ENCODE measurements at regions not wholly inside any gene's neighbourhood (a gene's known extent, or its start where the extent isn't known, plus 50 kb on each side); places are given as distances from the start of the nearest gene placed in this dataset.
"Not testable (repeated sequence)": the region's sequence is repeated elsewhere in the genome, so short reads cannot be mapped to it uniquely, and the experiment has no call there.

DNA sequence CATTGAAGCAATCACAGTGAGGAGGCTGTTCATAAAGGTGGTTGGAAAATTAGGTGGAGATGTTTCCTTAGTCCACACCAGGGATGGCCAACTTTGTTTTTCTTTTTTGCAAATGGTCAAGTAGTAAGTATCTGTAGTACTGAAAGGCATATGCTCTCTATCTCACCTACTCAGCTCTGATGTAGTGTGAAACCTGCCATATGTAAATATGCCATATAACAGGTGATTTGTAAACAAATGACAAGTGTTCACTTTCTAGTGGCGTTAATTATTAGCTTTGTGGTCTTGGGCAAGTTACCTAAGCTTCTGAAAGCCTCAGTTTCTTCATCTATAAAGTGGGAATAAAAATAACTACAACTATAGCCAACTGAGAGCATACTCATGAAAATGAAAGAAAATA, 421.4 kb upstream of the LCORL start:
- no peak for DNase-seq (ENCODE audit: low read depth)

DNA sequence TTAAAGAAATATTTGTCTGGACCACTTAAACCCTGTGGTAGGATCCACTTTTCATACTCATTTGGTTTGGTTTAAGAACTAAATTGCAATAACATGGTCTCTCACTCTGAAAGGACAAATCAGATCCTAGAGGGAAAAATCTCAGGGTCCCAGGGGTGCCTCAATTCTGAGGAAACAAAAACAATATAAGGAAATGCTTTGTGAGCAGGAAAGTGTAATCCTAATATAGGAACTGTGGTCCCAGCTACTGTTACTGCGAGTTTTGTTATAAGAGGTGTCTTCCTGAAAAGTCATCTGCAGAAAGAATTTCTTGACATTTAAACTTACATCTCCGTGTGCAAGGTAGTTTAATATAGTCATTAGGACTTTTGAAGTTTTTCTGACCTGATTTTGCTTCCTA, 420.1 kb upstream of the LCORL start:
- no peak for DNase-seq (ENCODE audit: low read depth)

DNA sequence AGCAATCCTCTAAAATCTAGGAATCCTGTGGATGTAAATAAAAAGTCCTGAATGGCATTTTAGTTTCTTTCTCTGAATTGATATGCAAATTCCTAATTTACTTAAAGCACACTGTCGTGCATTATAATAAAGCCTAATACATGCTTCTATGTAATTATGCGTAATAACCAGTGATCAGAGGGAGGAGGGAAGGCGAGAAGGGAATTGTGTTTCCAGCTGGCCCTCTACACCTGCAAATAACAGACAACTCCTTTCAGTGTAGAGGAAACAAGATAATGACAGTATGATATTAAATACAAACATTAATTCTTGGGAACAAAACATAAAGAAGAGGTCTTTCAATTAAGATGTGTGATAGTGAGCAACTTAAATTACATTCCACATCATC, 419.6 kb upstream of the LCORL start:
- no peak for DNase-seq (ENCODE audit: low read depth)

DNA sequence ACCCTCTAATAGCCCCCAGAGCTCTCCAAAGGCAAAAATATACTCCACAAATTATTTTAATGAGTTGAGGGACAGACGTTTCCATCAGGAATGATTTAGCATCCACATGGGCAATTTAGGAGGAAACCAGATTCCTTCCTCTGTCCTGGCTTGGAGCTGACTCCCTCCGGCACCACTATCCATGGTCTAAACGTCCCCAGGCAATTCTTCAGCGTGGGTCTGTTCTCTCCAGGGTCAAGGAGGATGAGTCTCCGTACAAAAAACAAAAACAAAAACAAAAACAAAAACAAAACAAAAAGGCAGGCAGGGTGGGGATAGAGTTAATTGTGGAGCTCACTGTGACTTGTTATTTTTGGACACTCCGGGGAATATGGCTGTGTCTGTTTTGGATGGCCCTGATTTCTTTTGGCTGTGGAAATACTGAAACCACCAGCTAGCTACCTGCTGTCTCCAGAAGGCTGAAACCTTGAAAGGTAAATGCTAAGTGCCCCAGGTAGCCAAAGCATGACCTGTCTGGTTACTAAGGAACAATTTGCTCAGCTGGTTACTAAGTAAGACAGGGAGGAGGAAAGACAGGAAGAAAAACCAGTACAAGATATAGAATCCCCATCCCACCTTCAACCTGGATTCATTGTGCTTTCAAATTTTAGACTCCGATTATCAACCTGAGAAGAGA, 419.1 kb upstream of the LCORL start:
- no peak for DNase-seq (ENCODE audit: low read depth)

DNA sequence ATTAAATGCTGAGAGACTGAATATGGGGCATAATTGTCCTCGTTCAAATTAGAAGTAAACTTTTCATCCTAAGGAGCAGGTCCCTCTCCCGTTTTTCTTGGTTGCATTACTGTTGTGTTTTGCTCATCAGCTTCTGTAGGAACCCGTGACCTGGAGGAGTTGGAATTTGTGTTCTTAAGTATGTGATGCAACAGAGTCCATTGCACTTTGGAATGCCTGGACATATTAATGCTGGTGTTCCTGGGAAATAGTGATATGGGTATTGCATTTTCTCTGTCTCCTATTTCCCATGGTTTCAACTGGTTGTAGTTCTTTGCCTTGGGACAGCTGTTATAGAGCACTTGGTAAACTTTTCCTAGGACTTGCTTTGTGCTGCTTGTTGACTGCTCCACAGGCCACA, 417.8 kb upstream of the LCORL start:
- DNase-seq (ENCODE audit: low read depth) = no peak

DNA sequence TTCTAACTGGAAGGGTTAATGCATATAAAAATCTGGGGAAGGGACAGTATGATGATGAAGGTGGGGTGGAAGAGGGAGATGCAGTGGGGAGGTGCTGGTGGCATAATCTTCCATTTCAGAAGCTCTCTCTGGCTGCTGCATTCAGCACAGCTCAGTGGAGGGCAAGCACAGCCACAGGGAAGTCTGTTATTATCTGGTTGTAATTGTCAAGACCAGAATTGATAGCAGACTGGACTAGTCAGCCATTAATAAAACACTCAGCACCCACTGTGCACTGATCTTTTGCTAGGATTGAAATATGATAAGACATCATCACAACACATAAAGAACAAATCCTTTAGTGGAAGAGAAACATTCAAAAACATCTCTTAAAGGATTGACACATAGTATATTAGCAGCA, 414.2 kb upstream of the LCORL start:
- DNase-seq (ENCODE audit: low read depth) = no peak

DNA sequence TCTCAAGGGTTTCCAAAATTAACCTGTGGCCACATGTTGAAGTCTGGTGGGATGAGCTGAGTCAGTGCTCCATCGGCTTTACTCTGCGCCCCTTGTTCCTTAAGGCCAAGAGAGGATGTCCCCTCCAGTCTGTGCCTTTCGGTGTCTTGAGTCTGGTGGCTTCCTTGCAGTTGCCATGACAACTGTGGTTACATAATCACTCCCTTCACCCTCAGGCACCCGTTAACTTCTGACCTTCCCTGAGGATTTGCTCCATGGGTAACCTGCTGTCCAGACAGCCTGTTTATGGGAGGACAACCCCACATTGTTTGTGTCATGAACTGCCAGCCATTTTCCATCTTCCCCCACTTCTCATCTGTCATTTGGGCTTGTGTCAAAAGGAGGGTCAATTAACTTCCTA, 401.1 kb upstream of the LCORL start:
- DNase-seq (ENCODE audit: low read depth) = no peak

DNA sequence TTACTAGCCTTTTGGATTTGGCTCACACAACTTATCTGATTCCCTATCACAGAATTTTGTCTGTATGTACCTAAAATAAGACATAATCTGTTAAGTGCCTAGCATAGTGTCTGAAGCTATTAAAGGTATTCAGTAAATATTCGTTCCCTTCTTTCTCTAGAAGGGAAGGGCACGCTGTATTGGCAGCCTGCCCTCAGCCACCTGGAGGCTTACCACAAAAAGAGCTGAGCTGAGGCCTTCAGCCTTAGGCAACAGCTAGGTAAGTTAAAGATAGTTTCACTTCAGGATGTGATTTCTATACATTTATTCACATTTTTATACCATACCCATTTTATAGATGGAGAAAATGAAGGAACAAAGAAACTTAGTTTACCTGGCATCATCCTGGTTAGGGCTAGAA, 400.0 kb upstream of the LCORL start:
- DNase-seq (ENCODE audit: low read depth) = no peak

DNA sequence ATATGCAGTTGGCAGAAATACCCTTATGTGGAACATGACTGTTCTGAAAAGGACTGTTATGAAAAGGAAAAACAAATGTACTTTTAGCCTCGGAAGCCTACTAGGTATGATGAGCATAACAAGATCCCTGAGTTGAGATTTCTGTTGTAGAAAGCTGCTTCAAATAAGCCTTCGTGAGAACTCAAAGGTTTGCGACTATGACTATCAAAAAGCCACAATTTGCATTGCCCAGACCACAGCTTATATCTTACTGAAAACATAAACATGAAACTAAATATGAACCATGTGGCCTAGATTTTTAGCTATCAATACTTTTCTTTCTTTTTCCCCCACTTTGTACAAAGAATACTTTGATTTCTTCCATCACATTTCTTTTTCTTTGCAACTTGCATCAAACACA, 398.2 kb upstream of the LCORL start:
- DNase-seq (ENCODE audit: low read depth) = no peak

DNA sequence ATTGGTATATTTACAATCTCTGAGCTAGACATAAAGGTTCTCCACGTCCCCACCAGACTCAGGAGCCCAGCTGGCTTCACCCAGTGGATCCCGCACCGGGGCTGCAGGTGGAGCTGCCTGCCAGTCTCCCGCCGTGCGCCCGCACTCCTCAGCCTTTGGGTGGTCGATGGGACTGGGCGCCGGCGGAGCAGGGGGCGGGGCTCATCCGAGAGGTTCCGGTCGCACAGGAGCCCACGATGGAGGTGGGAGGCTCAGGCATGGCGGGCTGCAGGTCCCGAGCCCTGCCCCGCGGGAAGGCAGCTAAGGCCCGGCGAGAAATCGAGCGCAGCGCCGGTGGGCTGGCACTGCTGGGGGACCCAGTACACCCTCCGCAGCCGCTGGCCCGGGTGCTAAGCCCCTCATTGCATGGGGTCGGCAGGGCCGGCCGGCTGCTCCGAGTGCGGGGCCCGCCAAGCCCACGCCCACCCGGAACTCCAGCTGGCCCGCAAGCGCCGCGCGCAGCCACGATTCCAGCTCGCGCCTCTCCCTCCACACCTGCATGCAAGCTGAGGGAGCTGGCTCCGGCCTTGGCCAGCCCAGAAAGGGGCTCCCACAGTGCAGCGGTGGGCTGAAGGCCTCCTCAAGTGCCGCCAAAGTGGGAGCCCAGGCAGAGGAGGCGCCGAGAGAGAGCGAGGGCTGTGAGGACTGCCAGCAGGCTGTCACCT, 396.8 kb upstream of the LCORL start:
- not testable (repeated sequence) for DNase-seq (ENCODE audit: low read depth)

DNA sequence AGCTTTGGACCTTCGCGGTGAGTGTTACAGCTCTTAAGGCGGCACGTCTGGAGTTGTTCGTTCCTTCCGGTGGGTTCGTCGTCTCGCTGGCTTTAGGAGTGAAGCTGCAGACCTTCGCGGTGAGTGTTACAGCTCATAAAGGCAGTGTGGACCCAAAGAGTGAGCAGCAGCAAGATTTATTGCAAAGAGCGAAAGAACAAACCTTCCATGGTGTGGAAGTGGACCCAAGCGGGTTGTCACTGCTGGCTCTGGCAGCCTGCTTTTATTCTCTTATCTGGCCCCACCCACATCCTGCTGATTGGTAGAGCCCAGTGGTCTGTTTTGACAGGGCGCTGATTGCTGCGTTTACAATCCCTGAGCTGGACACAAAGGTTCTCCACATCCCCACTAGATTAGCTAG, 396.1 kb upstream of the LCORL start:
- DNase-seq (ENCODE audit: low read depth) = not testable (repeated sequence)

DNA sequence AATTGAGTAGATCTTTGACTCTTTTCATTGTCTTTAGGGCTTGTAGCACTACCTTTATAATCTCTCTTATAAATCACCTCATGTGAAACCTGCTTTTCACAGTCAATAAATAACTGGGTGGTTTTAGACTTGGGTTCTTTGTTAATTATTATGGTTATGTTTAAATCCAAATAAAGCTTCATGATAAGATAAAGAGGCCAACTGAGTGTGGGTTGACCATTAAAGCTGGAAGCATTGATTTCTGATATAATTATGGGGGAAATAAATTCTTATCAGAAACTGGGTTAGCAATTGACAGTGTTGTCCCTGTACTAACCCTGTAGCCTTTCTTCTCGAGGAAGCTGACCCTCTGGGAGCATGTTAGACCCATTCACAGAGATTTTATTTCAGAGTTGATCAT, 384.7 kb upstream of the LCORL start:
- DNase-seq (ENCODE audit: low read depth) = no peak

DNA sequence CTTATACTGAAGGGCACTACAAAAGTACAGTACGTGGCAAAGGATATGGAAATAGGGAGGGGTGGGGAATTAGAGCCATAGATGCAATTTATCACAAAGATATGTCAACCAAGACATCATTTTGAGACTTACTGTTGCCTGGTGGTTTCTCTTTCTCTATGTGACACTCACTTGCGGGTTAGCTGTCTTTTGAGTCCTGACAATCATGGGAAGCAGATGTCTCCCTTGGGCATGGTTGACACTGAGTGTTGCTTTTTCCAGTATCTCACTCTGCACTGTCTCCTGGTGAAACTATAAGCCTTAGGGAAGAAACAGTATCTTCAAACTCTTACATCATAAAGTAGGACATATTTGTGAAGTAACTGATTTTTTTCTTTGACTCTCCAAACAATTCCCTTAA, 383.5 kb upstream of the LCORL start:
- DNase-seq (ENCODE audit: low read depth) = no peak

DNA sequence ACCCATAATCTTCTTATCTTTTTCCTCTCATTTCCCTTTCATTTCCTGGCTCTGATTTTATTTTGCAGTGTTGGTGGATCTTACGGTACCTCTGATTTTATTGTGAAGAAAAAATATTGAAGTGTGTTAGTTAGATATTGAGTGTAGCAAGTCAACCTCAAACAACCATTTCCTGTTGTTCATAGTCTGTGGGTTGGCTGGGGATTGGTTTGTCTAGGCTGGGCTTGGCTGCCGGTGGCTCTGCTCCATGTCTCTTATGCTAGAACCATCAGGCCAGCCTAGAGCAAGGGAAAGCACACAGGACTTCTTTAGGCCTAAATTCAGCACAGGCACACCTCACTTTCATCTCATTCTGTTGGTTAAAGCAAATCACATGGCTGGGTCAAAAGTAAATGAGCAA, 383.1 kb upstream of the LCORL start:
- DNase-seq (ENCODE audit: low read depth) = no peak

DNA sequence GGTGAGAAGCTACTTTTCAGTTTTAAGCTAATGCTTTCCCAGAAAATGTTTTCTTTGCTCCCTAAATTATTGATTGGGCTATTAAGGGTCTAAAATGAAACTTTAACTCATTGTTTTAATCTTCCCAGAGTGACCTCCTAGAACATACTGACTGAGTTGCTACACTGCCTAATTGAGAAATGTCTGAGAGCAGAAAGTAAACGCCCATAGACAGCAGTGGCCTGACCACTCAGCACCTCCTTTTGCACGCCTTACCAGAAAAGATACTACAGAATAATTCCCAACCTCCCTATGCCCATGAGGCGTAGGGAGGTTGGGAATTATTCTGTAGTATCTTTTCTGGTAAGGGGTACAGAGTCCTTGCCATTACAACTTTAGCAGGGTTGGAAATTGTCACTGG, 381.8 kb upstream of the LCORL start:
- no peak for DNase-seq (ENCODE audit: low read depth)

DNA sequence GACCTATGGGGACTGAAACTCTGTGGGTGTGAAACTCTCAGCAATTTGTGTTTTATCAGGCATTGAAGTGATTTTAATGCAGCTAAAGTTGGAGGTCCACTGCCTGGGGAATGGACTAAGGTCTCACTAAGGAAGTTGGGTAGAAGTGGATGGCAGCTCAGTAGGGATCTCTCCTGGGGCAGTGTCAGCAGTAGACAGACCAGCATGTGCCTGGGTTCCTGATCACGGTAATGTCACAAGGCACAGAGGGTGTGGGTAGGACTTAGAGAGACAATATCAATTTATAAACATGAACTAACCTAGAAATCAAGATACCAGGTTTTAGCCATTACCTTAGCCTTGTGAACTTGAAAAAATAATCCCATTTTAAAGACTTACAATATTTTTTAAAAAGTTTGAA, 380.3 kb upstream of the LCORL start:
- DNase-seq (ENCODE audit: low read depth) = no peak

DNA sequence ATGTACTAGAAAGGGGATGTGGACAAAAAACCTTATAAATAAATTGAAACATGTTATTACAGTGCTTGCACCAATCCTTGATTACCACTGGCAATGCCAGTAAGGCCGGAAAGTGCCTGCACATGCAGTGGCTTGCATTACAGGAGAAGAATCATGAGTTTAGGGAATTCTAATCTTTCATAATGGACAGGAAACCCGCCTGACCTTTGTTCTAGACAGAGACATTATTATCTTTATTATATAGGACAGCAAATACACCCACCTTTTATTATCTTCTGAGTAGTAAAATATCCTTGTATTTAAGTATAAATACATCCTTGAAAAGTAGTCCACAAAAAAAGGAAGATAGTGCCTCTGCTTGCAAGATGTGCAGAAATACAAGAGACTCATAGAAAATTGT, 379.9 kb upstream of the LCORL start:
- DNase-seq (ENCODE audit: low read depth) = no peak

DNA sequence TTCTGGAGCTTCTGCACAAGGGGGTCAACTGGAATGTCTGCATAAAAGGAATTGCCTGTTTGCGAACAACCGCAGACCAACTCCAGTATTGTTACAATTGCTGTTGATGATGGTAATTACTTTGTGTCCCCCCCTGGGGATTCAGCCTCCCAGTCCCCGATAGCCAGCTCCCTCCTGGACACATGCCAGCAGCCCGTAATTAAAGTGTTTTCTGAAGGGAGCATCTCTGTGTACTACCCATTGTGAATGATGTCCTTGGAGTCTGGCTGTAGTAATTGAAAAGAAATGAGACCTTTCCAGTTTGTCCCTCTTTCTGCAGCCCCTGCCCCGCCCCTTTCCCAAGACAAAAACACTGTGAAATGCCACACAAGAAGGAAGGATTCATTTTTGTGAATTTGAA, 377.1 kb upstream of the LCORL start:
- DNase-seq (ENCODE audit: low read depth) = no peak

DNA sequence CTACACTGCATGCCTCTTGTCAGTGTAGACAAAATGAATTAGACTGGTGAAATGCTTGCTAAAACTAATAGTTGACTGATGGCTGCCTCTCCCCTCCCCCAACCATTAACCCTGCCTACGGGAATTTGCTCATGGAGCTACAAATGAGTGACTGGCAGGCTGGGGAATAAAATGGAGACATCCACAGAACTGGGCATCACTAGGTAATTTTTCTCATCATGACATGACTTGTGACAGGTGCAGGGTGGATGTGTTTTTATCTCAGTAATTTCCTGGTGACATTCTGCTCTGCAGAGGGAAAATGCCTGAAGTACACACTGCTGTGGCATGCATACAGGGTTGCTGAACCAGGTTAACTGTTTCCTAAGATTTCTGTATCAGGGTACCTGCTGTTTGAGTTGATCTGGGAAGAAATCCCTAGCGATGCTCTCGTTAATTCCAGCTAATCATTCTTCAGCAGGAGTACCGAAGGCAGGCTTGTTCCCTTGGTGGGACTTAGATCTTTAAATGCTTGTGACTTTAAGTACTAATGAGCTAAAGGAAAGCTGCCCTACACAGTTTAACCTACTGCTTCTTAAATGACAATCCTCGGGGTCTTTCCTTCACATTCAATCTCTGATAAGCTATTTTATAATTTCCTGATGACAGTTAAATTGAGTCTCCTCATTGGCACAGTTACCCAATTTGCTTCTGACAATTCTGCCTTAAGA, 376.3 kb upstream of the LCORL start:
- DNase-seq (ENCODE audit: low read depth) = no peak

DNA sequence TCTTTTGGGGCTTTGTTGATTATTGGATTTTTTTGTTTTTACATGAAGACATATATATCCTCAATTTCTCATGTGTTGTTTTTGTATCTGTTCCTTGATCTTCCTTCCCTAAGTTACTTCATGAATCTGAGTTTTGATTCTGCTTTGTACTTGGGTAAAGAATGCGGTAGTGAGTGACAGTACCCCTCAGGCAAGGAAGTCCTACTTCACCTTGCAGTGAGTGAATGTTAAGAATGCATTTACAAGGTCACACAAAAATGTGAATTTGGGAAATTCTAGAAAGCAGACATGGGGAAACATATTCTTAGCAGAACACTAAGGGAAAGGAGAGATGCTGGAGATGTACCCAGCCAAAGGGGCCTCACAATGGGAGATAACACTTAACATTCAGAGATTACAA, 373.1 kb upstream of the LCORL start:
- DNase-seq (ENCODE audit: low read depth) = no peak

DNA sequence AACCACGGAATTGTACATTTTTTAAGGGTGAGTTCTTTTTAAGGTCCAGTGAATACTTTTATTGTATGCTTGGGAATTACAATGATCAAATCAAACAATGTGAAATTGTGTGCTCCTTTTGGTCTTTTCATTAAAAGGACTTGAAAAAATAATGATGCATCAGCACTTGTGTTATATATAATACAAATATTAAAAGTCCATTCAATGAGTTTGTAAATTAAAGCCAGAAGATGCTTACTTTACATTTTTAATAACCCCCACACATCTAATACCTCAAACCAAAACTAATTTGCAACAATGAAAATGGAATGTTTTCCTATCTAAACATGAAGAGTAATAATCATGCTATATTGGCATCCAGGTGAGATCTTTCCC, 369.8 kb upstream of the LCORL start:
- DNase-seq (ENCODE audit: low read depth) = no peak

DNA sequence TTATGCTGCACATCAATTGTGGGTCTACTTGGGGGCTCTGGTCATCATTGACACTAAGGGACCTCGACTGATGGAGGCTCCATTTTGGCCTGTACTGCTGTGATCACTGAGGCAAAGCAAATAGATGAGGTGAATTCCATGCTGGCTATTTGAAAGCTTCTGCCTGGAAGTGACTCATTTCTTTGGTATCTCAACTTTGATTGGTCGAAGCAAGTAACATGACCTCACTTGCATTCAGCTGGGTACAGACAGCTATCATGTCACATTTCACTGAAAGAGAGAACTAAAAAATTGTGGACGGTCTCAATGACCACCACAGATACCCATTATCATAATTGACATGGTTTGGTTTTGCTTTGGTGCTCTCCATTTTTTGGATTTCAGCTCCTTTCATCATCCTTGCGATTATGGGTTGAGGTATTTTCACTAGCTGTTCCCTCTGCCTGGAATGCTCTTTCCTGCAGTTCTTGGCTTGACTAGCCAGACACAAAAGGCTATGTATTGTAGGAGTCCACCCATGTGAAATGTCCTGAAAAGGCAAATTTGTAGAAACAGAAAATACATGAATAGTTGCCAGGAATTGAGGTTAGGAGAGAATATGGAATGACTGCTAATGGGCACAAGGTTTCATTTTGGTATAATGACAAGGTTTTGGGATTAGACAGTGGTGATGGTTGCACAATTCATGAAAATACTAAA, 369.2 kb upstream of the LCORL start:
- DNase-seq (ENCODE audit: low read depth) = no peak

DNA sequence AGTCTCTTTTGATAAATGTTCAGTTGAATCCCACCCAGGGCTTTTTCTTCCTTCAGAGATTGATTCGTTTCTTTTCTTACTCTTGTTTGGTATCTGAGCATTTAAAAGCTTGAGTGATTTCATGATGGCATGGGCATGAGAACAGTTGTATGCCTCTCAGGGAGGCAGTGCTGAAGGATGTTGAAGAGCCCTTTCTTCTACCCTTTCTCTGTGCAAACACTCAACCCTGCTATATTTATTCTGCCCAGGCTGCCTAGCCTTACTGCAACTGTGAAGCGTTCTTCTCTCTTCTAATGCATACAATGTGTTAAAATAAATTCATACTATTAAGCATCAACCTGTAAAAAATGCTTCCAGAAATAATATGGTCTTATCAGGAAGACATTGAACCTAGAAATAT, 367.6 kb upstream of the LCORL start:
- DNase-seq (ENCODE audit: low read depth) = no peak
